DOHH2 (cell line): ENCODE measurements at regions not wholly inside any gene's neighbourhood (a gene's known extent, or its start where the extent isn't known, plus 50 kb on each side); places are given as distances from the start of the nearest gene placed in this dataset.

Experiments
- CTCF ChIP-seq: fragments of 200-600 bp; sonication (generic); IDR thresholded peaks from one replicate; pipeline ENCODE4 v1.5.1; 2014; ENCODE audit warnings: antibody characterized with exemption, mild to moderate bottlenecking, low read depth, low read length; ENCODE audit not compliant: poor library complexity, severe bottlenecking
- EZH2phosphoT487 ChIP-seq: fragments of 200-600 bp; sonication (generic); IDR thresholded peaks from 2 replicates; pipeline ENCODE4 v1.6.1; 2017; ENCODE audit warnings: borderline replicate concordance, mild to moderate bottlenecking, antibody characterized with exemption, low read length, moderate library complexity, mixed read lengths

GRCh38 chr3:36303286-36303685 is 77.0 kb upstream of the STAC start:
- TF ChIP-seq CTCF (no peak), EZH2phosphoT487 (no peak)
